SK-N-SH treated with all-trans-retinoic acid at 6 μM for 48 hours (cell line): ENCODE measurements at regions not wholly inside any gene's neighbourhood (a gene's known extent, or its start where the extent isn't known, plus 50 kb on each side); places are given as distances from the start of the nearest gene placed in this dataset.

Experiments used
- ATAC-seq: fragments of 200-7000 bp; cut with Tn5 transposase; 3 replicates; pipeline ENCODE4 v1.9.1; 2020; ENCODE audit warnings: mild to moderate bottlenecking, moderate library complexity
- ARNTL ChIP-seq: fragments of 450-650 bp; formaldehyde crosslinking; IDR thresholded peaks from 2 replicates; pipeline ENCODE4 v1.5.0; 2020; ENCODE audit warnings: low read depth, mild to moderate bottlenecking, moderate library complexity, borderline replicate concordance
- BACH2 ChIP-seq: fragments of 250-450 bp; sonication (Bioruptor Pico); IDR thresholded peaks from 2 replicates; pipeline ENCODE4 v1.9.0; 2021; ENCODE audit warnings: mild to moderate bottlenecking, borderline replicate concordance
- CREB5 ChIP-seq: fragments of 250-450 bp; sonication (Bioruptor Pico); IDR thresholded peaks from 2 replicates; pipeline ENCODE4 v1.5.1; 2020; ENCODE audit warnings: low read depth, mild to moderate bottlenecking, moderate library complexity
- CSDC2 ChIP-seq: fragments of 250-450 bp; sonication (Bioruptor Pico); IDR thresholded peaks from 2 replicates; pipeline ENCODE4 v1.5.0; 2020; ENCODE audit warnings: mild to moderate bottlenecking, moderate library complexity
- ESRRG ChIP-seq: fragments of 250-450 bp; sonication (Bioruptor Pico); IDR thresholded peaks from 2 replicates; pipeline ENCODE4 v1.6.1; 2021; ENCODE audit warnings: mild to moderate bottlenecking
- GLIS3 ChIP-seq: fragments of 250-450 bp; sonication (Bioruptor Pico); IDR thresholded peaks from 2 replicates; pipeline ENCODE4 v1.5.0; 2020; ENCODE audit warnings: mild to moderate bottlenecking, moderate library complexity
- ISL1 ChIP-seq: fragments of 250-450 bp; sonication (Bioruptor Pico); IDR thresholded peaks from 2 replicates; pipeline ENCODE4 v2.1.2; 2022; ENCODE audit warnings: mild to moderate bottlenecking, moderate library complexity
- OSR1 ChIP-seq: fragments of 250-450 bp; sonication (Bioruptor Pico); IDR thresholded peaks from 2 replicates; pipeline ENCODE4 v1.8.0; 2022; ENCODE audit warnings: moderate library complexity, mild to moderate bottlenecking, inconsistent platforms
- PATZ1 ChIP-seq: fragments of 250-450 bp; sonication (Bioruptor Pico); IDR thresholded peaks from 2 replicates; pipeline ENCODE4 v1.8.0; 2020; ENCODE audit warnings: mild to moderate bottlenecking, moderate library complexity, borderline replicate concordance
- PPARA ChIP-seq: fragments of 250-450 bp; sonication (Bioruptor Pico); IDR thresholded peaks from 2 replicates; pipeline ENCODE4 v1.5.0; 2020; ENCODE audit warnings: mild to moderate bottlenecking, borderline replicate concordance
- SNAI2 ChIP-seq: fragments of 250-450 bp; sonication (Bioruptor Pico); IDR thresholded peaks from 2 replicates; pipeline ENCODE4 v1.5.0; 2020; ENCODE audit warnings: mild to moderate bottlenecking, moderate library complexity
- TCF4 ChIP-seq: fragments of 250-450 bp; sonication (Bioruptor Pico); IDR thresholded peaks from 2 replicates; pipeline ENCODE4 v1.8.0; 2021; ENCODE audit warnings: mild to moderate bottlenecking, moderate library complexity, borderline replicate concordance
- TOX ChIP-seq: fragments of 250-450 bp; sonication (Bioruptor Pico); IDR thresholded peaks from 2 replicates; pipeline ENCODE4 v1.8.0; 2021; ENCODE audit warnings: mild to moderate bottlenecking, moderate library complexity, borderline replicate concordance
- TSHZ2 ChIP-seq: fragments of 250-450 bp; sonication (Bioruptor Pico); IDR thresholded peaks from 2 replicates; pipeline ENCODE4 v1.5.0; 2020; ENCODE audit warnings: mild to moderate bottlenecking, moderate library complexity
- ZFP3 ChIP-seq: fragments of 250-450 bp; sonication (Bioruptor Pico); IDR thresholded peaks from 2 replicates; pipeline ENCODE4 v1.5.0; 2020; ENCODE audit warnings: mild to moderate bottlenecking, moderate library complexity
- ZFP30 ChIP-seq: fragments of 450-650 bp; formaldehyde crosslinking; IDR thresholded peaks from 2 replicates; pipeline ENCODE4 v1.5.0; 2022; ENCODE audit warnings: mild to moderate bottlenecking, moderate library complexity
- ZNF565 ChIP-seq: fragments of 450-650 bp; formaldehyde crosslinking; conservative IDR thresholded peaks from 2 replicates; pipeline ENCODE4 v1.5.0; 2020; ENCODE audit warnings: low read depth, mild to moderate bottlenecking, moderate library complexity
- ZNF70 ChIP-seq: fragments of 450-650 bp; formaldehyde crosslinking; IDR thresholded peaks from 2 replicates; pipeline ENCODE4 v1.5.0; 2020; ENCODE audit warnings: mild to moderate bottlenecking, moderate library complexity
- ZNF8 ChIP-seq: fragments of 450-650 bp; formaldehyde crosslinking; IDR thresholded peaks from 2 replicates; pipeline ENCODE4 v1.5.0; 2020; ENCODE audit warnings: mild to moderate bottlenecking, moderate library complexity
- TF ChIP-seq, protein P1 (sequence below): fragments of 250-450 bp; sonication (Bioruptor Pico); IDR thresholded peaks from 2 replicates; pipeline ENCODE4 v1.8.0; 2021; ENCODE audit warnings: low read depth, mild to moderate bottlenecking, moderate library complexity, borderline replicate concordance

DNA sequence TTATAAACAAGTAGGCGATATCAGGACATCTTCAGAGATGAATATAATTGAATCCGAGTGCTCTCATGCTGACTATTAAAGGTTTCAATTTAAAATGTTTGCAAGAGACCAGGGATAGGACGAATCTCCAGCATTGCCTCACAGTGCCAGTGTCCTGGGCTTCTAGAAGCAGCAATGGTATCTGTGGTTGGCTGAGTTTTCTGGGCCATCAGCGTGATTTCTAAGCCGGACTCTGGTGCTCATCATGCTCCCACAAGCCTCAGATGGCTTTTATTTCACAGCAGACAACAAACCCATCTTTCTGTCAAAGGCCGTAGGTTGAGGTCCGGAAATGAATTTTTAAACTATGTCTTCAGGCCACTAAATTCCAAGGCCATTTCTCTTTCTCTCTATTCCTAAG lies 187.7 kb downstream of the FOXO1 start:
- TF ChIP-seq CREB5 (CRISPR knock-in tag) (no peak), TOX (CRISPR knock-in tag) (no peak), ISL1 (CRISPR knock-in tag) (no peak), ZFP30 (CRISPR knock-in tag) (no peak)
- TF ChIP-seq, protein P1, sequence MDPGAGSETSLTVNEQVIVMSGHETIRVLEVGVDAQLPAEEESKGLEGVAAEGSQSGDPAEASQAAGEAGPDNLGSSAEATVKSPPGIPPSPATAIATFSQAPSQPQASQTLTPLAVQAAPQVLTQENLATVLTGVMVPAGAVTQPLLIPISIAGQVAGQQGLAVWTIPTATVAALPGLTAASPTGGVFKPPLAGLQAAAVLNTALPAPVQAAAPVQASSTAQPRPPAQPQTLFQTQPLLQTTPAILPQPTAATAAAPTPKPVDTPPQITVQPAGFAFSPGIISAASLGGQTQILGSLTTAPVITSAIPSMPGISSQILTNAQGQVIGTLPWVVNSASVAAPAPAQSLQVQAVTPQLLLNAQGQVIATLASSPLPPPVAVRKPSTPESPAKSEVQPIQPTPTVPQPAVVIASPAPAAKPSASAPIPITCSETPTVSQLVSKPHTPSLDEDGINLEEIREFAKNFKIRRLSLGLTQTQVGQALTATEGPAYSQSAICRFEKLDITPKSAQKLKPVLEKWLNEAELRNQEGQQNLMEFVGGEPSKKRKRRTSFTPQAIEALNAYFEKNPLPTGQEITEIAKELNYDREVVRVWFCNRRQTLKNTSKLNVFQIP, result no peak
- ATAC-seq, result no peak

GRCh38 chr13:40479196-40479845 lies 187.1 kb downstream of the FOXO1 start:
- TF ChIP-seq BACH2 (CRISPR knock-in tag) (no peak), ARNTL (CRISPR knock-in tag) (no peak), TOX (CRISPR knock-in tag) (no peak), ZNF8 (CRISPR knock-in tag) (no peak), ZFP3 (no peak), CREB5 (CRISPR knock-in tag) (no peak), ZFP30 (CRISPR knock-in tag) (no peak), GLIS3 (no peak), ESRRG (CRISPR knock-in tag) (no peak), ZNF70 (CRISPR knock-in tag) (no peak), ISL1 (CRISPR knock-in tag) (no peak), PATZ1 (no peak), OSR1 (CRISPR knock-in tag) (no peak), ZNF565 (CRISPR knock-in tag) (no peak), TSHZ2 (no peak), SNAI2 (CRISPR knock-in tag) (no peak), CSDC2 (CRISPR knock-in tag) (no peak), TCF4 (CRISPR knock-in tag) (no peak), PPARA (no peak)
- no peak for ATAC-seq

DNA sequence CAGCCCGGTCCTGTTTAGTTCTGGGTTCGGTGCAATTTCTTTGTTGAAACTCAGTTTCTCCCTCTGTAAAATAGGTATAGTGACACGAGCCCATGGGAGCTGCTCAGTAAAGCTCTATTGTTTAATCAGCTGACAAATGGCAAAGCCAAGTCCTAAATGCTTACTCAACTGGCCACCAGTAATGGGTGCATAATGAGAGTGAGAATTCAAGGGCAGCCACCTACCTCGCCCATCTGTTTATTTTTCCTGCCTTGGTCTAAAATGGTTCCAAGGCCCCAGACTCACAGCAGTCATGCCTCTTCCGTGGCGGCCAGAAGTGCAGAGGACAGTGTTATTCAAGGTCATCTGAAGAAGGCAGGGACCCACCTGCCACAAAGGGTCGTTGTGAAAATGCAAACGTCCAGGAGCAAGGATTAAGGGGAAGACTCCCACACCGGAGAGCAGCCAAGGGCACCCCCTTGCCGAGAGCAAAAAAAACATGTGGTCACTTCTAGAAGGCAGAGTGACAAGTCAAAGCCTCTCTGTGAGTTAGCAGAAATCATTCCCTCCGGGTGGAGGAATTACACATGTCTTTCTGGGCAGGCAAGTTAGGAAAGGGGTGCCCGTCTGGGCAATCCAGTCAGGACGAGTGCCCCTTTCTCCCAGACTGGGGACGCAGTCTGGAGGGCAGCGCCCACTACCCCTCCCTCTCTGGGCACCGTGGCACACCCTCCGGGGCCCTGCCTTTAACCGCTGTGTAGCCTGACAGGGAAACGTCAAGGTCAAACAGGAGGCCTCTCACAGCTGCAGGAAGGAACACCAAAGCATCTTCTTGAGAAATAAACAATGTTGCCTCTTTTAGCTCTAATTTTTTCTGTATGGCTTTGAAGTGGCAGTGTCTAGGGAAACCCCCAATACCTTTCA lies 186.2 kb downstream of the FOXO1 start:
- no peak for ATAC-seq
- TF ChIP-seq ZFP30 (CRISPR knock-in tag) (no peak), ESRRG (CRISPR knock-in tag) (no peak), ZNF565 (CRISPR knock-in tag) (no peak), ARNTL (CRISPR knock-in tag) (no peak), PATZ1 (no peak), CSDC2 (CRISPR knock-in tag) (no peak), TOX (CRISPR knock-in tag) (no peak), ISL1 (CRISPR knock-in tag) (no peak), BACH2 (CRISPR knock-in tag) (no peak), OSR1 (CRISPR knock-in tag) (no peak), PPARA (no peak), ZNF8 (CRISPR knock-in tag) (no peak), SNAI2 (CRISPR knock-in tag) (no peak)
